Chondrocyte (in vitro differentiated cells): ENCODE measurements at regions not wholly inside any gene's neighbourhood (a gene's known extent, or its start where the extent isn't known, plus 50 kb on each side); places are given as distances from the start of the nearest gene placed in this dataset.
A peak's percentile ranks its signal among the peaks of the same experiment; 100 is the strongest.

Source experiments
- DNase-seq: peaks from one replicate; pipeline ENCODE4 v3.0.0; 2021; ENCODE audit warnings: mixed read lengths, low spot score
- H3K27ac Mint-ChIP-seq: one replicate; pipeline ENCODE4 v1.8.0; 2021; ENCODE audit warnings: mild to moderate bottlenecking, moderate library complexity, mixed read lengths; ENCODE audit not compliant: unreplicated experiment
- H3K27me3 Mint-ChIP-seq: 2 replicates; pipeline ENCODE4 v1.8.0; 2021; ENCODE audit warnings: low read depth, mixed read lengths
- H3K36me3 Mint-ChIP-seq: 2 replicates; pipeline ENCODE4 v1.8.0; 2021; ENCODE audit warnings: low read depth, mixed read lengths
- H3K4me1 Mint-ChIP-seq: 2 replicates; pipeline ENCODE4 v1.8.0; 2021; ENCODE audit warnings: low read depth, mild to moderate bottlenecking, mixed read lengths
- H3K4me3 Mint-ChIP-seq: one replicate; pipeline ENCODE4 v1.8.0; 2021; ENCODE audit warnings: mild to moderate bottlenecking, moderate library complexity, mixed read lengths; ENCODE audit not compliant: unreplicated experiment
- H3K9me3 Mint-ChIP-seq: 2 replicates; pipeline ENCODE4 v1.8.0; 2021; ENCODE audit warnings: low read depth, mixed read lengths
- CTCF ChIP-seq: fragments of 200-600 bp; sonication (generic); IDR thresholded peaks from 2 replicates; pipeline ENCODE4 v1.5.0; 2021; ENCODE audit warnings: antibody characterized with exemption, mild to moderate bottlenecking, moderate library complexity

- no peaks in the 10 kb centered on the region for H3K9me3 Mint-ChIP-seq
- H3K27ac Mint-ChIP-seq: no peak overlapping the region
- H3K4me1 Mint-ChIP-seq: peaks cover 17% of the 10 kb centered on the region
- no peaks in the 10 kb centered on the region for H3K36me3 Mint-ChIP-seq
- no peak for DNase-seq
- no peak overlapping the region for H3K4me3 Mint-ChIP-seq
- no peak for TF ChIP-seq CTCF
- peaks cover 2% of the 10 kb centered on the region for H3K27me3 Mint-ChIP-seq
These were observed 141.2 kb upstream of the ANKRD1 start for GRCh38 chr10:91062091-91062490.

GRCh38 chr10:91071786-91072185 lies 148.7 kb upstream of the PCGF5 start:
- no peak overlapping the region for H3K4me3 Mint-ChIP-seq
- H3K27ac Mint-ChIP-seq: no peak overlapping the region
- peaks cover 7% of the 10 kb centered on the region for H3K27me3 Mint-ChIP-seq
- TF ChIP-seq CTCF: no peak
- DNase-seq: no peak
- peaks cover 1% of the 10 kb centered on the region for H3K4me1 Mint-ChIP-seq
- H3K36me3 Mint-ChIP-seq: no peaks in the 10 kb centered on the region
- no peaks in the 10 kb centered on the region for H3K9me3 Mint-ChIP-seq

GRCh38 chr10:91073286-91073979 lies 147.0 kb upstream of the PCGF5 start:
- Mint-ChIP-seq H3K4me3 (no peak overlapping the region), H3K27me3 (peaks cover 7% of the 10 kb centered on the region), H3K9me3 (no peaks in the 10 kb centered on the region), H3K36me3 (no peaks in the 10 kb centered on the region), H3K27ac (no peak overlapping the region), H3K4me1 (peaks cover 18% of the 10 kb centered on the region)
- TF ChIP-seq CTCF: no peak
- DNase-seq: no peak

- no peak for TF ChIP-seq CTCF
- H3K4me3 Mint-ChIP-seq: peak overlapping the region; percentile 39
- H3K27me3 Mint-ChIP-seq: peaks cover 4% of the 10 kb centered on the region
- no peak for DNase-seq
- H3K27ac Mint-ChIP-seq: peak overlapping the region; percentile 94
- H3K9me3 Mint-ChIP-seq: no peaks in the 10 kb centered on the region
- peaks cover 23% of the 10 kb centered on the region for H3K4me1 Mint-ChIP-seq
- H3K36me3 Mint-ChIP-seq: no peaks in the 10 kb centered on the region
These were observed 143.4 kb upstream of the PCGF5 start for GRCh38 chr10:91076991-91077548.

GRCh38 chr10:91077549-91078071 lies 142.9 kb upstream of the PCGF5 start:
- DNase-seq: no peak
- Mint-ChIP-seq H3K4me3 (peak overlapping the region; percentile 39), H3K4me1 (peaks cover 23% of the 10 kb centered on the region), H3K27me3 (no peaks in the 10 kb centered on the region), H3K27ac (peak overlapping the region; percentile 94), H3K36me3 (no peaks in the 10 kb centered on the region), H3K9me3 (no peaks in the 10 kb centered on the region)
- no peak for TF ChIP-seq CTCF
